ENCODE measurements at regions not wholly inside any gene's neighbourhood (a gene's known extent, or its start where the extent isn't known, plus 50 kb on each side); places are given as distances from the start of the nearest gene placed in this dataset.
"Not testable (repeated sequence)": the region's sequence is repeated elsewhere in the genome, so short reads cannot be mapped to it uniquely, and the experiment has no call there.

DNA sequence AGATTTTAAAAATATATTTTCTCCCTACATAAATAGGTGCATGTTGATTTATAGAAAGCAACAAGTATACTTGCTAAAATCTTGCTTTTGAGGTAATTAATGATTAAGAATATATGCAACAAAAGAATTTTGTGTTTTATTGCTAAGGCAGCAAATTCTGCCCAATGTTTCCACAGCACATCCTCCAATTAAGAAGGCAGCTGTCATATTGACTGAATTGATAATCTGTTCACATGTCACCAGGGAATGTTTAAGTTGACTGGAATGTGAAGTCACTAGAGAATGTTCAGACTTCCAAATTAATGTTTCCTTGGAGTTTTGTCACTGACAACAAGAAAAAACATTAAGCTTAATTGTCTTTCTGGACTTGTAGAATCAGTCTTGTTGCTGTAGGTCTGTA is 1602.7 kb upstream of the SLC39A10 start:
- ChIA-PET POLR2A (no interaction called here), CTCF (ENCODE audit: unreplicated experiment) (no interaction called here)
- Histone ChIP-seq H2AFZ (ENCODE audit: low read length) (no peak overlapping the region), H4K20me1 (ENCODE audit: insufficient read depth, low read length) (no peaks in the 10 kb centered on the region), H3K9me2 (ENCODE audit: insufficient read depth, low read length) (no peaks in the 10 kb centered on the region), H3K4me3 (ENCODE audit: low read depth, low read length, poor library complexity, severe bottlenecking) (no peak overlapping the region), H3K36me3 (ENCODE audit: insufficient read depth, low read length) (no peaks in the 10 kb centered on the region), H3K4me2 (ENCODE audit: low read length) (no peak overlapping the region), H3K9me3 (ENCODE audit: low read length) (no peaks in the 10 kb centered on the region), H3K79me2 (ENCODE audit: insufficient read depth, low read depth, low read length) (no peaks in the 10 kb centered on the region), H3K27ac (ENCODE audit: low read depth, low read length, poor library complexity, severe bottlenecking) (no peak overlapping the region), H3K4me1 (ENCODE audit: insufficient read depth, low read length, poor library complexity, severe bottlenecking) (no peaks in the 10 kb centered on the region)
- intact Hi-C loops (cut with micrococcal nuclease; ENCODE audit: unreplicated experiment) = no loop called here
- DNase-seq (ENCODE audit: low spot score) = no peak
- BruUV-seq (replicated peaks) = no TSS peak
- TF ChIP-seq, protein P1, sequence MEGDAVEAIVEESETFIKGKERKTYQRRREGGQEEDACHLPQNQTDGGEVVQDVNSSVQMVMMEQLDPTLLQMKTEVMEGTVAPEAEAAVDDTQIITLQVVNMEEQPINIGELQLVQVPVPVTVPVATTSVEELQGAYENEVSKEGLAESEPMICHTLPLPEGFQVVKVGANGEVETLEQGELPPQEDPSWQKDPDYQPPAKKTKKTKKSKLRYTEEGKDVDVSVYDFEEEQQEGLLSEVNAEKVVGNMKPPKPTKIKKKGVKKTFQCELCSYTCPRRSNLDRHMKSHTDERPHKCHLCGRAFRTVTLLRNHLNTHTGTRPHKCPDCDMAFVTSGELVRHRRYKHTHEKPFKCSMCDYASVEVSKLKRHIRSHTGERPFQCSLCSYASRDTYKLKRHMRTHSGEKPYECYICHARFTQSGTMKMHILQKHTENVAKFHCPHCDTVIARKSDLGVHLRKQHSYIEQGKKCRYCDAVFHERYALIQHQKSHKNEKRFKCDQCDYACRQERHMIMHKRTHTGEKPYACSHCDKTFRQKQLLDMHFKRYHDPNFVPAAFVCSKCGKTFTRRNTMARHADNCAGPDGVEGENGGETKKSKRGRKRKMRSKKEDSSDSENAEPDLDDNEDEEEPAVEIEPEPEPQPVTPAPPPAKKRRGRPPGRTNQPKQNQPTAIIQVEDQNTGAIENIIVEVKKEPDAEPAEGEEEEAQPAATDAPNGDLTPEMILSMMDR (conservative IDR thresholded peaks at IDR 0.05; ENCODE audit: low read length) = no peak
- TF ChIP-seq EZH2phosphoT487 (IDR thresholded peaks at IDR 0.05; ENCODE audit: borderline replicate concordance, low read depth, low read length) = no peak

DNA sequence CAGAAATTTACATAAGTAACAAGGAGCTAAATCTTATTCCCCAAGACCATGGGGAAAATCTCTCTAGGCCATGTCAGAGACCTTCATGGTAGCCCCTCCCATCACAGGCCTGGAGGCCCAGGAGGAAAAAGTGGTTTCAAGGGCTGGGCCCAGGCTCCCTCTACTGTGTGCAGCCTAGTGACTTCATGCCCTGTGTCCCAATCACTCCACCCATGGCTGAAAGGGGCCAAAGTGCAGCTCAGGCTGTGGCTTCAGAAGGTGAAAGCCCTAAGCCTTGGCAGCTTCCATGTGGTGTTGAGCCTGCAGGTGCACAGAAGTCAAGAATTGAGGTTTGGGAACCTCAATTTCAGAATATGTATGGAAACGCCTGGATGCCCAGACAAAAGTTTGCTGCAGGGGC is 1612.7 kb upstream of the SLC39A10 start:
- H3K9me2 ChIP-seq (ENCODE audit: insufficient read depth, low read length) = no peaks in the 10 kb centered on the region
- H3K4me2 ChIP-seq (ENCODE audit: low read length) = no peak overlapping the region
- no peaks in the 10 kb centered on the region for H3K4me1 ChIP-seq (ENCODE audit: insufficient read depth, low read length, poor library complexity, severe bottlenecking)
- no peak overlapping the region for H2AFZ ChIP-seq (ENCODE audit: low read length)
- H4K20me1 ChIP-seq (ENCODE audit: insufficient read depth, low read length) = no peaks in the 10 kb centered on the region
- H3K27ac ChIP-seq (ENCODE audit: low read depth, low read length, poor library complexity, severe bottlenecking) = no peak overlapping the region
- H3K4me3 ChIP-seq (ENCODE audit: low read depth, low read length, poor library complexity, severe bottlenecking) = no peak overlapping the region
- CTCF ChIA-PET (ENCODE audit: unreplicated experiment) = no interaction called here
- H3K9me3 ChIP-seq (ENCODE audit: low read length) = no peaks in the 10 kb centered on the region
- POLR2A ChIA-PET = interaction anchor here (0.6 to 0.9 kb wide), 2 partner anchors 19 to 137 kb away, joined by 3 read pairs; no protein-coding TSS in a partner anchor
- DNase-seq (ENCODE audit: low spot score) = no peak
- intact Hi-C loops (cut with micrococcal nuclease; ENCODE audit: unreplicated experiment) = no loop called here
- H3K79me2 ChIP-seq (ENCODE audit: insufficient read depth, low read depth, low read length) = no peaks in the 10 kb centered on the region
- H3K36me3 ChIP-seq (ENCODE audit: insufficient read depth, low read length) = no peaks in the 10 kb centered on the region
- BruUV-seq (replicated peaks) = no TSS peak
- TF ChIP-seq, protein P1 (conservative IDR thresholded peaks at IDR 0.05; ENCODE audit: low read length) = no peak
- no peak for TF ChIP-seq EZH2phosphoT487 (IDR thresholded peaks at IDR 0.05; ENCODE audit: borderline replicate concordance, low read depth, low read length)

DNA sequence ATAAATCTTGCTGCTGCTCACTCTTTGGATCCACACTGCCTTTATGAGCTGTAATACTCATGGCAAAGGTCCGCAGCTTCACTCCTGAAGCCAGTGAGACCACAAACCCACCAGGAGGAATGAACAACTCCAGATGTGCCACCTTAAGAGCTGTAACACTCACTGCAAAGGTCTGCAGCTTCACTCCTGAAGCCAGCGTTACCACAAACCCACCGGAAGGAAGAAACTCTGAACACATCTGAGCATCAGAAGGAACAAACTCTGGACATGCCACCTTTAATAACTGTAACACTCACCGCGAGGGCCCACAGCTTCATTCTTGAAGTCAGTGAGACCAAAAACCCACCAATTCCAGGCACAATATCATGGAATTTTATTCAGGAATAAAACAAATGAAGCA is 1635.9 kb upstream of the SLC39A10 start:
- H3K79me2 ChIP-seq (ENCODE audit: insufficient read depth, low read depth, low read length); intact Hi-C loops (cut with micrococcal nuclease; ENCODE audit: unreplicated experiment); H4K20me1 ChIP-seq (ENCODE audit: insufficient read depth, low read length); BruUV-seq (replicated peaks); CTCF ChIA-PET (ENCODE audit: unreplicated experiment); H3K9me2 ChIP-seq (ENCODE audit: insufficient read depth, low read length); H3K4me3 ChIP-seq (ENCODE audit: low read depth, low read length, poor library complexity, severe bottlenecking); H2AFZ ChIP-seq (ENCODE audit: low read length); H3K36me3 ChIP-seq (ENCODE audit: insufficient read depth, low read length); H3K9me3 ChIP-seq (ENCODE audit: low read length); H3K4me1 ChIP-seq (ENCODE audit: insufficient read depth, low read length, poor library complexity, severe bottlenecking); H3K27ac ChIP-seq (ENCODE audit: low read depth, low read length, poor library complexity, severe bottlenecking); H3K4me2 ChIP-seq (ENCODE audit: low read length); DNase-seq (ENCODE audit: low spot score): not testable (repeated sequence)
- POLR2A ChIA-PET = interaction anchor here (0.6 to 0.7 kb wide), 2 partner anchors 173 to 1977 kb away, joined by 3 read pairs; no protein-coding TSS in a partner anchor
